Tibial nerve (tissue), 4 donors: ENCODE measurements at regions not wholly inside any gene's neighbourhood (a gene's known extent, or its start where the extent isn't known, plus 50 kb on each side); places are given as distances from the start of the nearest gene placed in this dataset.

ENCODE experiments used
- EP300 ChIP-seq, 2 donors: sonication (generic); formaldehyde crosslinking; IDR thresholded peaks; one replicate each; pipeline ENCODE4 v1.6.1; 2017; ENCODE audit warnings: antibody characterized with exemption in 2 of 2, mild to moderate bottlenecking in 1 of 2
- TF ChIP-seq, protein P1 (sequence below), 5 experiments: fragments of 200-600 bp in 3 of 5; fragments of 450-650 bp in 2 of 5; sonication (generic) in 3 of 5; IDR thresholded peaks; one replicate each; pipeline ENCODE4 v1.5.1; 2016 to 2019; ENCODE audit warnings: antibody characterized with exemption in 5 of 5, mild to moderate bottlenecking in 3 of 5, moderate library complexity in 2 of 5

DNA sequence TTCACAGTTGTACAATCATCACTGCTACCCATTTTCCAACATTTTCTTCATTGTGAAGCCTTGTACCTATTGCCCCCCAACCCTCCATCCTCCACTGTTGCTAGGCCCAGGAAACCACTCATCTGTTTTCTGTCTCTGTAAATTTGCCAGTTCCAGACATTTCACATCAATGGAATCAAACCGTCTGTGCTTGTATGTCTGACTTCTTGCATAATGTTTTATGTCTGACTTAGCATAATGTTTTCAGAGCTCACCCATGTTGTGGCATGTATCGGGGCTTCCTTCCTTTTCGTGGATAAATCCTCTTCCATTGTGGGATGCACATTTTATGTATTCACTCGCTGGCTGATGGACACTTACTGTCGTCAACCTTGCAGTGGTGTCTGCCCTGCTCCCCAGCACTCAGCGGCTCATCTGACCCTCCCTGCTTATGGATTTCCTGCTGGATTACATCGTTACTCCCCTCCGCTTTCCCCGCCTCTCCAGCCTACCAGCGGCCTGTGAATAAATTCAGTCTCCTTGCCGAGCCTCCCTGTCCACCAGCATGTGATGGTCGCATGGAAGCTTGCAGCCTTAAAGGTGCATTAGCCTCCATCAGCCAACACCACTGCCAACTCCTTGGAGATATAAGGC is 727.6 kb upstream of the TMEM132C start:
- TF ChIP-seq, protein P1, sequence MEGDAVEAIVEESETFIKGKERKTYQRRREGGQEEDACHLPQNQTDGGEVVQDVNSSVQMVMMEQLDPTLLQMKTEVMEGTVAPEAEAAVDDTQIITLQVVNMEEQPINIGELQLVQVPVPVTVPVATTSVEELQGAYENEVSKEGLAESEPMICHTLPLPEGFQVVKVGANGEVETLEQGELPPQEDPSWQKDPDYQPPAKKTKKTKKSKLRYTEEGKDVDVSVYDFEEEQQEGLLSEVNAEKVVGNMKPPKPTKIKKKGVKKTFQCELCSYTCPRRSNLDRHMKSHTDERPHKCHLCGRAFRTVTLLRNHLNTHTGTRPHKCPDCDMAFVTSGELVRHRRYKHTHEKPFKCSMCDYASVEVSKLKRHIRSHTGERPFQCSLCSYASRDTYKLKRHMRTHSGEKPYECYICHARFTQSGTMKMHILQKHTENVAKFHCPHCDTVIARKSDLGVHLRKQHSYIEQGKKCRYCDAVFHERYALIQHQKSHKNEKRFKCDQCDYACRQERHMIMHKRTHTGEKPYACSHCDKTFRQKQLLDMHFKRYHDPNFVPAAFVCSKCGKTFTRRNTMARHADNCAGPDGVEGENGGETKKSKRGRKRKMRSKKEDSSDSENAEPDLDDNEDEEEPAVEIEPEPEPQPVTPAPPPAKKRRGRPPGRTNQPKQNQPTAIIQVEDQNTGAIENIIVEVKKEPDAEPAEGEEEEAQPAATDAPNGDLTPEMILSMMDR (IDR thresholded peaks at IDR 0.05) = no peak
- TF ChIP-seq EP300 (IDR thresholded peaks at IDR 0.05) = no peak
